HG03521 (cell line): ENCODE measurements at regions not wholly inside any gene's neighbourhood (a gene's known extent, or its start where the extent isn't known, plus 50 kb on each side); places are given as distances from the start of the nearest gene placed in this dataset.

ENCODE experiments used
- ATAC-seq: cut with Tn5 transposase; IDR thresholded peaks from one replicate; pipeline ENCODE4 v1.9.1; 2021; ENCODE audit warnings: mild to moderate bottlenecking, moderate library complexity; ENCODE audit not compliant: unreplicated experiment

DNA sequence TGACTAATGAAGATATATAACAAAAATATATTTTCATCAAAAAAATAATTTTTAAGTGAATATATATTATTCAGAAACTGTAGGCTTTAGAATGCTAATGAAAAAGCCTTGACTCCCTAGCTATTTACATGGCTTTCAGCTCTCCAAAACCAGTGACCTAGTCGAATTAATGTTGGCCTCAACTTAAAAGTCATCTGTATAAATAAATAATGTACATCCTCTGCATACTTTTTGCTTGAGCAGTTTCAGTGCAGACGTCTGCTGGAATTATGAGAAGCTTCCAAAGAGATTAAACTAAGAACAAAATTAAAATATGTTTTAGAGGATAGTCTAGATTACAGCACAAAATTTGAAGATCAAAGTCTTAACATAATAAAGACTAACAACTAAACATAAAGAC is 520.4 kb upstream of the ALCAM start:
- no peak for ATAC-seq

DNA sequence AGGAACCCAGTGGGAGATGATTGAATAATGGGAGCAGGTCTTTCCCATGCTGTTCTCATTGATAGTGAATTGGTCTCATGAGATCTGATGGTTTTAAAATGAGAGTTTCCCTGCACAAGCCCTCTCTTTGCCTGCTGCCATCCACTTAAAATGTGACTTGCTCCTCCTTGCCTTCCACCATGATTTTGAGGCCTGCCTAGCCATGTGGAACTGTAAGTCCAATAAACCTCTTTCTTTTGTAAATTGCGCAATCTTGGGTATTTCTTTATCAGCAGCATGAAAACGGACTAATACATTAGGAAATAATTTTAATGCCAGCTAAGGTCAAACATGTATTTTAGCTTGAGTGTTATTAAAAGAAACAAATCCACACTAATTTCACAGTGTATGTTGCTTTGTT is 517.6 kb upstream of the ALCAM start:
- no peak for ATAC-seq

GRCh38 chr3:104854468-104854867 is 512.2 kb upstream of the ALCAM start:
- ATAC-seq, result no peak

GRCh38 chr3:104855702-104856101 is 511.0 kb upstream of the ALCAM start:
- ATAC-seq, result no peak

DNA sequence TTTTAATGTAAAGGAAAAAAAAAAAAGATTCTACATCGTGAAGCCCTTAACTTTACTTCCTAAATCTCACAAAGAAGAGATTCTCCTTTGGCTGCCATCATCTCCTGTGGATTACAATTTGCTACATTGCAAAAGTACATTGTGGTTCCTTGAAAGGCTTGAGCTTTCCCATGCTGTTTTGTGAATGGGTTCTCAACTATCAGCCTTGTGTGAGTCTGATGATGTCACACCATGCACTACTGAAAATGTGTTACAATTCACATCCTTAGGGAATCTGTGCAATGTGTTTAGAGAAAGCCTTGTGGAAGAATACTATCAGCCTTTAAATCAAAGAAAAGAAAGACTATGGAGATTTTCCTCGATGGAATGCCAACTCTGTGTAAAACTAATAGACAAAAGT is 510.0 kb upstream of the ALCAM start:
- ATAC-seq, result no peak

- ATAC-seq, result no peak
Observed at GRCh38 chr3:104868291-104868690, 498.4 kb upstream of the ALCAM start.

- no peak for ATAC-seq
Observed at GRCh38 chr3:104870276-104870675, 496.4 kb upstream of the ALCAM start.

GRCh38 chr3:104873331-104873730 is 493.4 kb upstream of the ALCAM start:
- ATAC-seq, result no peak

GRCh38 chr3:104878395-104878794 is 488.3 kb upstream of the ALCAM start:
- no peak for ATAC-seq

DNA sequence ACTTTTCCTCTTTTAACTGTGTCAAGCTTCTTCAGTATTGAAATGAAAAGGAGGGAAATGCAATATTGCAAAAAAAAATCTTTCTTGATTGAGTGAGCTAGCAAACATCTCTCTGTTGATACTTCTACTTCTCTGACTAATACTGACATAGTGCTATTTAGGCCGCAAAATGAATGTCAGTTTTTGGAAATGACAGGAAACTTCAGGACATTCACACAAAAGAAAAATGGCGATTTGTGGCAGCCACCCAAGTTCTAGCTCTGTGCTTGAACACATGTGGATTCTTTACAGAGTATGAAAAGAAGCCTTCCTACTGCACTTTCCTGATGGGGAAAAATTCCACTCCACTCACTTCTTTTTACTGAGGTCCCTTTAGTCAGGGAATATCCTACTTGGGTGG is 486.8 kb upstream of the ALCAM start:
- ATAC-seq, result no peak

DNA sequence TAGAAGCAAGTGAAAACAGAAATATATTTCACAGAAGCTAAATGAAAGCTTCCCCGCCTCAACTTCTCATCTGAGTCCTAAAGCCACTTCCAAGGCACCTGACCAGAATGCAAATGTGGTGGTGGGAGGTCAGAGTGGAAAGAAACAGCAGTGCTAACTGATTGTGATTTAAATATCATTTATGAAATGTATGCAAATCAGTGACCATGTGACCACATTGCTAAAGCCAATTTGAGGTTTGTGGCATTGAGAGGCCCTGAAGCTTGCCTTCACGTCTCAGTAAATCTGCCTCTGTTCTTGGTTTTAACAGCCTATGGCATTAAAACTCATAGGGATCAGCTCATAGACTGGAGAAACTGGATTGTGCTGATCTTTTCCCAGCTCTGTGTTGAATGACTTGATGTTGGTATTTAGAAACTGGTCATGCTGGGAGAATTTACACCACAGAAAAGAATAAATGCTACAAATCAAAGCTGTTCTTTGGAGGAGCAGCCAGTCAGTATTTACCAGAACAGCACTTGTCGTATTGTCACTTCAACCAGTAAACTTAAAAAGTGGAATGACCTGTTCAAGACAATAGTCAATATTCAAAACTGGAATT is 481.4 kb upstream of the ALCAM start:
- no peak for ATAC-seq

- no peak for ATAC-seq
Observed at GRCh38 chr3:104886220-104886995, 480.3 kb upstream of the ALCAM start.

DNA sequence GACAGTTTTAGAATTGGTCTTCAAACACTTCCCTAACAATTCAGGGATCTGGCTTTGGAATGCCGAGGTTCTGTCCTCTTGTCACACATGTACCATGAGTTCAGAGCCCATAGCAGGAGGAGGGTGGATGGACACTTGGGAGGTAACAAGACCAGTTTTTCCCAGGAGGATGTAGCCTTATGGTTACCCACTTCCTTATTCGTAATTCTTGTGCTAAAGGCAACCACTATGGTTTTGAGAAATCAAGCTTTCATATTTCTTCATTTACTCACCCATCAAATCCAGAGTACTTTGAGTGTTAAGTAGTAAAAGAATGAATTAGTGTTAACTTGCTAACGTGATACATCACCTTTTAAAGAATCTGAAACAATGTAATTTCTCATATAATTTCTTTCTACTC is 479.6 kb upstream of the ALCAM start:
- ATAC-seq, result no peak

- no peak for ATAC-seq
Observed at GRCh38 chr3:104887619-104888018, 479.1 kb upstream of the ALCAM start.

- no peak for ATAC-seq
Observed at GRCh38 chr3:104892044-104892443, 474.7 kb upstream of the ALCAM start.

DNA sequence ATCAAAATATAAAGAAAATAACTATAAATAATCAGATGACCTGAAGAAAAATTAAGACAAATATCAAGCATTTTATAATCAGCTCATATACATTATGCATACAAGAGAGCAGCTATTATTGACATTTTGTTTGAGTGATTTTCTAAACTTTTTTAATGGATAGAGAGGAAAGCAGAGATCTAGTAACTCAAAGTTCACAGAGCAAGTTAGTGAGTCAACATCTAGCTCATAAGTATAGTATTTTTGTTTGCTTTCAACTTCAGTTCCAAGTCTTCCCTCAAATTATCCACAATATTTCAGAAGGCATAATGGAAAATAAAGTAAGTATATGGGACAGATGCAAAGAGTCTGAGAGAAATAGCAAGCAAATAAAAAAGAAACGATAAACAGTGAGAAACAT is 470.1 kb upstream of the ALCAM start:
- no peak for ATAC-seq

DNA sequence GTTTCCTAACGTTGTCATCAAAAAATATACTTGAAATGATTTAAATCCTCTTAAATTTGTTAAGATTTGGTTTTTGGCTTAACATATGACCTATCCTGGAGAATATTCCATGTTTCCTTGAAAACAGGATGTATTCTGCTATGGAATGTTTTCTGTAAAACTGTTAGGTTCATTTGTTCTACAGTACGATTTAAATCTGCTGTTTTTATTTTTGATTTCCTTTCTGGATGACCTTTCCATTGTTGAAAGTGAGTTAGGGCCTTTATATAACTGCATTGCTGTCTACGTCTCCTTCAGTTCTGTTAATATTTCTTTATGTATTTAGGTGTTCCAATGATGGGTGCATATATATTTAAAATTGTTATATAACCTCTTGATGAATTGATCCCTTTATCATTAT is 465.3 kb upstream of the ALCAM start:
- ATAC-seq, result no peak

- no peak for ATAC-seq
Observed at GRCh38 chr3:104903064-104903463, 463.6 kb upstream of the ALCAM start.

GRCh38 chr3:104906001-104906639 is 460.6 kb upstream of the ALCAM start:
- no peak for ATAC-seq

DNA sequence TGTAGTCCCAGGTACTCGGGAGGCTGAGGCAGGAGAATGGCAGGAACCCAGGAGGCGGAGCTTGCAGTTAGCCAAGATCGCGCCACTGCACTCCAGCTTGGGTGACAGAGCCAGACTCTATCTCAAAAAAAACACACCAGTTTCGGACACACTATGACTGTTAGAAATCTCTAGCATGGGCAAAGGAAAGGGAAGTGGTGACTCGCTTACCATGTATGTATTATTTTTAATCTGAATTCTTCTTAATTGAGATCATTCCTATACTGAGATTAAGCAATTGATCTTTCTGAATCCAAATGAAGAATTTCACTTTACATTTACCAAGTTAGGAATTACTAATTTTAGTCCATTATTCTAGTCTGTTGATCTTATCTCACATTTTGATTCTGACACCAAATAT is 459.2 kb upstream of the ALCAM start:
- no peak for ATAC-seq

GRCh38 chr3:104908761-104909160 is 457.9 kb upstream of the ALCAM start:
- ATAC-seq, result no peak

DNA sequence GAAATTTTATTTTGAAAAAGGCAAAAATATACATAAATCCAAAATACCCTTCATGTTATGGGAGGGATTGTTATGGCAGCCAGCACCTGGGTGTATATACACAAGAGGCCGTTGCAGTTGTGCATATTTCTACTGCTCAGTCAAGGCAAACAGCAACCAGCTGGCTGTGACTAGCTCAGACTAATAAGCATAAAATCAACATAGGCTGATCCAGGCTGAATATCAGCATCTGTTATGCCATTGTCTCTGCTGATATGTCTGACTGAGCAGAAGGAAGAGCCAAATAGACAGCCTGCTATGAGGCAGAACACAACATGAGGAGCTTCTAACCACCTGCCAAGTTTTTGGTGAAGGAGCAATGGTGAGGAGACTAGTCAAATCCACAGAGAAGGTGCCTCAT is 457.5 kb upstream of the ALCAM start:
- ATAC-seq, result no peak
